OCI-LY1 (cell line): ENCODE measurements at regions not wholly inside any gene's neighbourhood (a gene's known extent, or its start where the extent isn't known, plus 50 kb on each side); places are given as distances from the start of the nearest gene placed in this dataset.

ENCODE experiments used
- H2AFZ ChIP-seq: fragments of 200-600 bp; sonication (generic), shearing (Covaris generic); 2 replicates; pipeline ENCODE4 v1.6.0; 2014; ENCODE audit warnings: antibody characterized with exemption, mild to moderate bottlenecking, low read length
- H3F3A ChIP-seq: fragments of 200-600 bp; sonication (generic), shearing (Covaris generic); 2 replicates; pipeline ENCODE4 v1.6.0; 2014; ENCODE audit warnings: mild to moderate bottlenecking, antibody characterized with exemption, low read length, moderate library complexity; ENCODE audit not compliant: insufficient read depth
- H3K27ac ChIP-seq: fragments of 200-600 bp; sonication (generic); 2 replicates; pipeline ENCODE4 v1.5.1; 2014; ENCODE audit warnings: low read length, mixed run types, mild to moderate bottlenecking, low read depth; ENCODE audit not compliant: poor library complexity, severe bottlenecking
- H3K27me3 ChIP-seq: fragments of 200-600 bp; sonication (generic); 2 replicates; pipeline ENCODE4 v1.6.0; 2014; ENCODE audit warnings: antibody characterized with exemption, mild to moderate bottlenecking, low read length, moderate library complexity; ENCODE audit not compliant: insufficient read depth
- H3K36me3 ChIP-seq: fragments of 200-600 bp; sonication (generic); 2 replicates; pipeline ENCODE4 v1.6.1; 2014; ENCODE audit warnings: mild to moderate bottlenecking, antibody characterized with exemption, low read length, moderate library complexity, mixed read lengths; ENCODE audit not compliant: insufficient read depth
- H3K4me1 ChIP-seq: fragments of 200-600 bp; sonication (generic); 2 replicates; pipeline ENCODE4 v1.5.1; 2014; ENCODE audit warnings: mild to moderate bottlenecking, low read length, moderate library complexity; ENCODE audit not compliant: insufficient read depth, severe bottlenecking
- H3K4me2 ChIP-seq: fragments of 200-600 bp; sonication (generic), shearing (Covaris generic); 2 replicates; pipeline ENCODE4 v1.6.1; 2014; ENCODE audit warnings: low read length
- H3K4me3 ChIP-seq: fragments of 200-600 bp; sonication (generic); 2 replicates; pipeline ENCODE4 v1.5.1; 2014; ENCODE audit warnings: low read length, low read depth, mild to moderate bottlenecking, mixed read lengths; ENCODE audit not compliant: poor library complexity, severe bottlenecking
- H3K79me2 ChIP-seq: fragments of 200-600 bp; shearing (Covaris generic); 2 replicates; pipeline ENCODE4 v1.6.1; 2016; ENCODE audit warnings: mixed run types, low read length, mixed read lengths; ENCODE audit not compliant: insufficient read depth
- H3K9ac ChIP-seq: fragments of 200-600 bp; sonication (generic), shearing (Covaris generic); 2 replicates; pipeline ENCODE4 v1.6.1; 2014; ENCODE audit warnings: mild to moderate bottlenecking, low read length, mixed read lengths
- H3K9me2 ChIP-seq: fragments of 200-600 bp; sonication (generic), shearing (Covaris generic); 2 replicates; pipeline ENCODE4 v1.6.1; 2014; ENCODE audit warnings: low read depth, mild to moderate bottlenecking, low read length, mixed read lengths
- H3K9me3 ChIP-seq: fragments of 200-600 bp; shearing (Covaris generic); 2 replicates; pipeline ENCODE4 v1.6.1; 2014; ENCODE audit warnings: low read length, mixed read lengths
- H4K20me1 ChIP-seq: fragments of 200-600 bp; sonication (generic), shearing (Covaris generic); 2 replicates; pipeline ENCODE4 v1.6.0; 2016; ENCODE audit warnings: mild to moderate bottlenecking, low read length; ENCODE audit not compliant: insufficient read depth
- CTCF ChIP-seq: fragments of 200-600 bp; sonication (generic), shearing (Covaris generic); IDR thresholded peaks from 2 replicates; pipeline ENCODE4 v1.5.1; 2017; ENCODE audit warnings: mild to moderate bottlenecking, antibody characterized with exemption, low read length, moderate library complexity, mixed read lengths
- EZH2 ChIP-seq: fragments of 200-600 bp; sonication (generic), shearing (Covaris generic); IDR thresholded peaks from 2 replicates; pipeline ENCODE4 v1.8.0; 2017; ENCODE audit warnings: borderline replicate concordance, mixed run types, mild to moderate bottlenecking, antibody characterized with exemption, low read length, moderate library complexity, mixed read lengths

GRCh38 chr5:117102591-117102990, 528.0 kb upstream of the SEMA6A start:
- H2AFZ ChIP-seq: no peak overlapping the region
- no peaks in the 10 kb centered on the region for H3K9me3 ChIP-seq
- no peaks in the 10 kb centered on the region for H3K79me2 ChIP-seq
- H3F3A ChIP-seq: no peaks in the 10 kb centered on the region
- no peaks in the 10 kb centered on the region for H3K36me3 ChIP-seq
- H3K27ac ChIP-seq: no peak overlapping the region
- H3K4me1 ChIP-seq: no peaks in the 10 kb centered on the region
- no peak overlapping the region for H3K9ac ChIP-seq
- H3K9me2 ChIP-seq: no peaks in the 10 kb centered on the region
- H3K4me3 ChIP-seq: no peak overlapping the region
- no peaks in the 10 kb centered on the region for H3K27me3 ChIP-seq
- TF ChIP-seq CTCF: no peak
- TF ChIP-seq EZH2: no peak
- H4K20me1 ChIP-seq: no peaks in the 10 kb centered on the region
- H3K4me2 ChIP-seq: no peak overlapping the region

GRCh38 chr5:117100176-117100575, 525.6 kb upstream of the SEMA6A start:
- Histone ChIP-seq H3K9ac (no peak overlapping the region), H3F3A (no peaks in the 10 kb centered on the region), H3K9me3 (no peaks in the 10 kb centered on the region), H3K4me3 (no peak overlapping the region), H3K79me2 (no peaks in the 10 kb centered on the region), H3K36me3 (no peaks in the 10 kb centered on the region), H3K4me2 (no peak overlapping the region), H3K27ac (no peak overlapping the region), H2AFZ (no peak overlapping the region), H3K9me2 (no peaks in the 10 kb centered on the region), H3K4me1 (no peaks in the 10 kb centered on the region), H4K20me1 (no peaks in the 10 kb centered on the region), H3K27me3 (no peaks in the 10 kb centered on the region)
- TF ChIP-seq CTCF: no peak
- TF ChIP-seq EZH2: no peak

- H3K4me3 ChIP-seq: no peak overlapping the region
- no peaks in the 10 kb centered on the region for H3K9me3 ChIP-seq
- no peaks in the 10 kb centered on the region for H4K20me1 ChIP-seq
- no peaks in the 10 kb centered on the region for H3F3A ChIP-seq
- no peak overlapping the region for H2AFZ ChIP-seq
- no peaks in the 10 kb centered on the region for H3K9me2 ChIP-seq
- H3K4me2 ChIP-seq: no peak overlapping the region
- no peak for TF ChIP-seq CTCF
- TF ChIP-seq EZH2: no peak
- no peaks in the 10 kb centered on the region for H3K79me2 ChIP-seq
- no peaks in the 10 kb centered on the region for H3K27me3 ChIP-seq
- no peaks in the 10 kb centered on the region for H3K4me1 ChIP-seq
- no peaks in the 10 kb centered on the region for H3K36me3 ChIP-seq
- no peak overlapping the region for H3K27ac ChIP-seq
- H3K9ac ChIP-seq: no peak overlapping the region
Observed at GRCh38 chr5:117098094-117098493, 523.5 kb upstream of the SEMA6A start.
